Testis (tissue), 2 donors: ENCODE measurements at regions not wholly inside any gene's neighbourhood (a gene's known extent, or its start where the extent isn't known, plus 50 kb on each side); places are given as distances from the start of the nearest gene placed in this dataset.

Experiments used
- DNase-seq: peaks from one replicate; pipeline ENCODE4 v3.0.0-alpha.2; 2019
- H3K27ac ChIP-seq, 2 donors: fragments of 200-600 bp; sonication (generic); one replicate each; pipeline ENCODE4 v1.5.1; 2019
- H3K27me3 ChIP-seq: fragments of 200-600 bp; sonication (generic); one replicate; pipeline ENCODE4 v1.5.1; 2019
- H3K36me3 ChIP-seq: fragments of 200-600 bp; sonication (generic); one replicate; pipeline ENCODE4 v1.5.1; 2017; ENCODE audit warnings: low read depth; ENCODE audit errors: missing control alignments
- H3K4me1 ChIP-seq: fragments of 200-600 bp; sonication (generic); one replicate; pipeline ENCODE4 v1.5.1; 2019
- H3K4me3 ChIP-seq, 2 donors: fragments of 200-600 bp; sonication (generic); one replicate each; pipeline ENCODE4 v1.5.1; 2017 to 2019
- H3K9me3 ChIP-seq: fragments of 200-600 bp; sonication (generic); one replicate; pipeline ENCODE4 v1.5.1; 2017
- POLR2A ChIP-seq: fragments of 450-650 bp; IDR thresholded peaks from one replicate; pipeline ENCODE4 v1.6.1; 2017; ENCODE audit warnings: antibody characterized with exemption, mild to moderate bottlenecking, moderate library complexity
- WGBS, 2 donors: methylation state at CpG; one replicate each; pipeline ENCODE4 v1.1.5; 2018; 5-methylcytosine and 5-hydroxymethylcytosine counted together
- intact Hi-C: fragments of 100-400 bp; cut with DNase I; formaldehyde crosslinking; loops from one replicate; pipeline ENCODE4 v1.15.1; 2023; ENCODE audit warnings: low total_unique reads
- TF ChIP-seq, protein P1 (sequence below), 3 experiments: fragments of 450-650 bp in 2 of 3; fragments of 200-600 bp in 1 of 3; sonication (generic) in 1 of 3; IDR thresholded peaks; one replicate each; pipeline ENCODE4 v1.5.1; 2016 to 2019; ENCODE audit warnings: antibody characterized with exemption in 3 of 3, mild to moderate bottlenecking in 2 of 3, moderate library complexity in 1 of 3

DNA sequence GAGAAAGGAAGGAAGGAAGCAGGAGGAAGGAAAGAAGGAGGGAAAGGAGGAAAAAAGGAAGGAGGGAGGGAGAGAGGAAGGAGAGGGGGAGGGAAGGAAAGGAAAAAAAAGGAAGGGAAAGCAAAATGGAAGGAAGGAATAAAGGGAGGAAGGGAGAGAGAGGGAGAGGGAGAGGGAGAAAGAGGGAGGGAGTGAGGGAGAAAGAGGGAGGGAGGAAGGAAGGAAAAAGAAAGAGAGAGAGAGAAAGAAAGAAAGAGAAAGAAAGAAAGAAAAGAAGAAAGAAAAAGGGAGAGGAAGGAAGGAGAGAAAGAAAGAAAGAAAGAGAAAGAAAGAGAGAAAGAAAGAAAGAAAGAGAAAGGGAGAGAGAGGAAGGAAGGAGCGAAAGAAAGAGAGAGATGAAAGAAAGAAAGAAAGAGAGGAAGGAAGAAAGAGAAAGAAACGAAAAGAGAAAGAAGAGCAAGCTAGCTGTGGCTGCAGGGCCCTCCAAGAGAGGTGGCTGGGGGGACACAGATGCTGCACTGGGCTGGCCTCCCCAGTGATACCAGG lies 472.4 kb upstream of the MGMT start:
- 90 to 94% methylated on average over 2 of the region's 2 CpGs for WGBS, 2 donors
- Histone ChIP-seq H3K4me3 (no peak overlapping the region), H3K4me1 (no peaks in the 10 kb centered on the region), H3K36me3 (no peaks in the 10 kb centered on the region), H3K9me3 (no peaks in the 10 kb centered on the region), H3K27me3 (no peaks in the 10 kb centered on the region), H3K27ac (no peak overlapping the region)
- intact Hi-C loops, result no loop called here
- no peak for DNase-seq
- TF ChIP-seq, protein P1, sequence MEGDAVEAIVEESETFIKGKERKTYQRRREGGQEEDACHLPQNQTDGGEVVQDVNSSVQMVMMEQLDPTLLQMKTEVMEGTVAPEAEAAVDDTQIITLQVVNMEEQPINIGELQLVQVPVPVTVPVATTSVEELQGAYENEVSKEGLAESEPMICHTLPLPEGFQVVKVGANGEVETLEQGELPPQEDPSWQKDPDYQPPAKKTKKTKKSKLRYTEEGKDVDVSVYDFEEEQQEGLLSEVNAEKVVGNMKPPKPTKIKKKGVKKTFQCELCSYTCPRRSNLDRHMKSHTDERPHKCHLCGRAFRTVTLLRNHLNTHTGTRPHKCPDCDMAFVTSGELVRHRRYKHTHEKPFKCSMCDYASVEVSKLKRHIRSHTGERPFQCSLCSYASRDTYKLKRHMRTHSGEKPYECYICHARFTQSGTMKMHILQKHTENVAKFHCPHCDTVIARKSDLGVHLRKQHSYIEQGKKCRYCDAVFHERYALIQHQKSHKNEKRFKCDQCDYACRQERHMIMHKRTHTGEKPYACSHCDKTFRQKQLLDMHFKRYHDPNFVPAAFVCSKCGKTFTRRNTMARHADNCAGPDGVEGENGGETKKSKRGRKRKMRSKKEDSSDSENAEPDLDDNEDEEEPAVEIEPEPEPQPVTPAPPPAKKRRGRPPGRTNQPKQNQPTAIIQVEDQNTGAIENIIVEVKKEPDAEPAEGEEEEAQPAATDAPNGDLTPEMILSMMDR (IDR thresholded peaks at IDR 0.05), result no peak
- no peak for TF ChIP-seq POLR2A

DNA sequence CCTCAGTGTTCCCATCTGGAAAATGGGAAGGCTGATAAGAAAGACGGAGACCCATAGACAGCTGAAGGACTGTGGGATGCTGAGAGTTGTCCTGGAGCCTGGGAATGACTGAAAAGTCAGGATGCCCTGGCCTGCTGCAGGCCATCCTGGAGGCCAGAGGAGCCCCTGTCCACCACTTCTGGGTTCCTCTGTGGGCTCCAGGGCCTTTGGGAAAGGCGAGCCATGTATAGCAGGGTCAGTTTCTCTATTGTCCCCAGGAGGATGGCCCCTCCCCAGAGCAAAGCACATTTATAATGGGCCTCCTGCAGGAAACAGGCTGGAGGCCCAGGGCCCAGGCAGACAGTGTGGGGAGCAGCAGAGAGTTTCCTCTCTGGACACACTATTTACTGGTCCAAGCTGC lies 471.4 kb upstream of the MGMT start:
- Histone ChIP-seq H3K4me1 (no peaks in the 10 kb centered on the region), H3K9me3 (no peaks in the 10 kb centered on the region), H3K27me3 (no peaks in the 10 kb centered on the region), H3K4me3 (no peak overlapping the region), H3K36me3 (no peaks in the 10 kb centered on the region), H3K27ac (no peak overlapping the region)
- DNase-seq, result no peak
- 80 to 85% methylated on average over 1 to 2 of the region's 2 CpGs for WGBS, 2 donors
- TF ChIP-seq POLR2A, result no peak
- intact Hi-C loops, result no loop called here

DNA sequence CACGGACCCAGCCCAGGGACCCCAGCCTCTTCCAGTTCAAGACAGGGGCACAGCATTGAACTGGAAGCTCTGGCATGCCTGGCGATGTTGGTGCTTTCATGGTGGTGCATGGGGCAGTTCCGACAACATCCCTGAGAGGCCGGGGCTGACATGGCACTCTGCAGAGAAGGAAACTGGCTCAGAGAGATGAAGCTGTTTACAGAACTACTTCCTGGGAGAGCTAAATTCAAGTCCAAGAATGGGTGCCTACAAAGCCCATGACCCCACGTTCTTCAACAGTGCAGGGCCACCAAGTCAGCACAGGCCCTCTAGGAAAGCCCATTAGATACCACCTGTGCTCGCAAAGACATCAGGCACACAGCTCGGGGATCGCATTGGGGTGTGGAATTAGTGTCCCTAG lies 470.9 kb upstream of the MGMT start:
- Histone ChIP-seq H3K9me3 (no peaks in the 10 kb centered on the region), H3K27ac (no peak overlapping the region), H3K27me3 (no peaks in the 10 kb centered on the region), H3K4me1 (no peaks in the 10 kb centered on the region), H3K36me3 (no peaks in the 10 kb centered on the region), H3K4me3 (no peak overlapping the region)
- 84 to 91% methylated on average over 6 to 8 of the region's 8 CpGs for WGBS, 2 donors
- intact Hi-C loops, result no loop called here
- no peak for TF ChIP-seq POLR2A
- TF ChIP-seq, protein P1 (IDR thresholded peaks at IDR 0.05), result no peak
- no peak for DNase-seq

DNA sequence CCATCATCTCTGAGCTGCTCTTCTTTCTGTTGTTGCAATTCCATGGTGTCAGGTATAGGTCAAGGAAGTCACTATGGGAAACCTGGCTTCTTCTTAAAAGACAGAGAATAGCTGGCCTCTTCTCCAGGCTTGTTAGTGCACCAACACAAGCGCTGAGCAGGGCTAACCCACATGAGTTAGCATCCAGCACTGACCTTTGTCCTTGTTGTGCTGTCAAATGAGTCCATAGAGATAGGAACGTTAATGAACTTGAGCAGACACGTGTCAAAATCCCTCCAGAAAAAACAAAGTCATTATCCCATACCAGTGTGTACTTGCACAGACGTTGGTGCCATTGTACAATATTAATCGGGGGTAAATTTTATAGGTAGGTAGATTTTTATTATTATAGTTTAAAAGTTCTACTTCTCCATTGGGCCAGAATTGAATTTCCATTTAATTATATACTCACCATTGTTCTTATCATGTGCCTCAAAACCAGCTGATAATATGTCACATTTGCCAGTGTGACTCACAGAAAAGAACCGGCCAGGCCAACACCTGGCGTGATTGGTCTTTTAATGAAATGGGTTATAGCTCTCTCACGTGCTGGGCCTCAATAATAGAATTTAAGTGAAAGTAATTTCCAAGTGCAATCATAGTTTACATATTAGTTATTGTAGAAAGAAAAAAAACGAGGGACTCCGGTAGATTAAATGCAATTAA lies 468.8 kb upstream of the MGMT start:
- no peak overlapping the region for H3K27ac ChIP-seq
- H3K27me3 ChIP-seq, result no peaks in the 10 kb centered on the region
- no peaks in the 10 kb centered on the region for H3K4me1 ChIP-seq
- no peak overlapping the region for H3K4me3 ChIP-seq
- TF ChIP-seq, protein P1 (IDR thresholded peaks at IDR 0.05), result no peak
- TF ChIP-seq POLR2A, result no peak
- no peaks in the 10 kb centered on the region for H3K36me3 ChIP-seq
- intact Hi-C loops, result no loop called here
- H3K9me3 ChIP-seq, result no peaks in the 10 kb centered on the region
- no peak for DNase-seq
- 83 to 84% methylated on average over 10 of the region's 10 CpGs for WGBS, 2 donors

DNA sequence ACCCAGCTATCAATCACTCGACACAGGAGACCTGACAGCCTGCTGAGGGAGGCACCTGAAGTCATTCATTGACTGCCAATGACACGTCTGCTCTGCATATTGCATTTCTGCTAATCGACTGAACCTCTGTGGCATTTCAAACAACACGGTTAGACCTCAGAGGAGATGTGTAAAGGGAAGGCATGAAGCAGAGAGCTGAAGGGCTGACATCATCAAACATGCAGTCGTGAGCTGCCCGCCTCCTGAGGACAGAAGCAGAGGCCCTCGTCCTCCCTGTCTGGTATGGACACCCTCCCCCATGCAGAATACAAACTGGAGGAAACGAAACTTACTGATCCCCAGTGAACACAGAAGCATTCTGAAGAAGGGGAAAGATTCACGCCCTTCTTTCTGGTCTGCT lies 462.6 kb upstream of the MGMT start:
- no peaks in the 10 kb centered on the region for H3K36me3 ChIP-seq
- 75 to 90% methylated on average over 9 of the region's 9 CpGs for WGBS, 2 donors
- no peak overlapping the region for H3K4me3 ChIP-seq
- intact Hi-C loops, result no loop called here
- no peaks in the 10 kb centered on the region for H3K9me3 ChIP-seq
- no peak overlapping the region for H3K27ac ChIP-seq
- TF ChIP-seq, protein P1 (IDR thresholded peaks at IDR 0.05), result no peak
- TF ChIP-seq POLR2A, result no peak
- no peaks in the 10 kb centered on the region for H3K4me1 ChIP-seq
- no peak for DNase-seq
- H3K27me3 ChIP-seq, result no peaks in the 10 kb centered on the region
